ENCODE measurements at regions not wholly inside any gene's neighbourhood (a gene's known extent, or its start where the extent isn't known, plus 50 kb on each side); places are given as distances from the start of the nearest gene placed in this dataset.

DNA sequence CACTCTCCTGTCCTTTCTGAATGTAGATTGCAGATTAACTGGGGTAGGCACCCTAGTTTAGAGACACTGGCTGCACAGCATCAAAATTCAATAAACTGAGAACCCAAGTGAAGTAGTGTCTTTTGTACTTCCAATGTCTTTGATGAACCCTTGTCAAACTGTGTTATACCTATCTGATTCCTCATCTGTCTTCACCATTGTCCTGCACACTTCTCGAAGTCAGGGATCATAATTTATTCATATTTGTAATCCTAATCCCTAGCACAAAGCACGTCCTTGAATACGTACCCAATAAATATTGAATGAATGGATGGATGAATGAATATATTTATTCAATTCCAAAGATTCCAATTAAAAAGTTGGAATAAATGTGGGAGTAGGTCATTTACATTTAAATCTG lies 256.6 kb upstream of the PTBP2 start:
- TF ChIP-seq CTCF (conservative IDR thresholded peaks at IDR 0.05; ENCODE audit: low read length) (no peak), EZH2phosphoT487 (IDR thresholded peaks at IDR 0.05; ENCODE audit: borderline replicate concordance, low read depth, low read length) (no peak)

All from OCI-LY7 (cell line).